ENCODE measurements at regions not wholly inside any gene's neighbourhood (a gene's known extent, or its start where the extent isn't known, plus 50 kb on each side); places are given as distances from the start of the nearest gene placed in this dataset.

DNA sequence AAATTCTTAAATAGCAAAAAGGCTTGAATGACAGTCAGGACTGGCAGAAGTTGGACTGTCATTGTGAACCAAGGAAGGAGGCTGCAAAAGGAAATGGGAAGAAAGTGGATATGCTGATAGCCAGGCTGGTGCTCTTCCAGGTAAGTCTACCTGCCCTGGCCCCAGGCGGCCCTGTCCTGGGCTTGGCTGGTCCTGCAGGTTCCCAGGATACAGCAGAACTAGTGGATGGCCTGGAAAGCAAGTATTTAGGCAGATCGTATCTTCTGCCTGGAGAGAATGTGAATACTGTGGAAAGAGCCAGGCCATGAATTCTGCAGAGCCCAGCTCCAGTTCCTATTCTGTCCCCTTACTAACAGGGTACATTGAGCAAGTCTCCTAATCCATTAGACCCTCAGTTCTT, 149.3 kb downstream of the SEC61B start:
- peaks cover 38% of the 10 kb centered on the region for H3K27me3 Mint-ChIP-seq (ENCODE audit: low read depth)
- intact Hi-C loops (cut with micrococcal nuclease) = no loop called here
- no peak for DNase-seq
- no peaks in the 10 kb centered on the region for H3K9me3 Mint-ChIP-seq
- peaks cover 10% of the 10 kb centered on the region for H3K4me1 Mint-ChIP-seq (ENCODE audit: low read depth)
- no peaks in the 10 kb centered on the region for H3K36me3 Mint-ChIP-seq (ENCODE audit: low read depth)
- H3K4me3 Mint-ChIP-seq = no peak overlapping the region
- no peak overlapping the region for H3K27ac Mint-ChIP-seq
- CTCF ChIA-PET = no interaction called here

DNA sequence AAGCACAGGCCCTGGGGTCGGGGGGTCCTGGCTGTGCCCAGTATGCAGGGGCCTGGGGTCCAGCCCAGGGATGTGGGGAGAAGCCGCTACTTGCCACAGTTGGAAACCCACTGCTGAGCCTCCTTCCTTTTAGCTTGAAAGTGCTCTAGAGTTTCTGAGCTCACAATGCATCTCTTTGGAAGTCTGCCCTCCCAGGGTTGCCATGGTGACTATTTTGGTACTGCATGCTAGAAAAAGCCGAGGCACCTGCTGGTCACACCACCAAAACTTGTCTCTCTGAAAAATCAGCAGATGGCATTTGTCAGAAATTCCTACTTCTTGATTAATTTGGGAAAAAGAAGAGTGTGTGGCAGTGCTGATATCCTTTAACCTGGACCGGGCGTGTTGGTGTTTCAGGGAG, 151.8 kb downstream of the SEC61B start:
- Mint-ChIP-seq H3K9me3 (no peaks in the 10 kb centered on the region), H3K4me1 (ENCODE audit: low read depth) (peaks cover 2% of the 10 kb centered on the region), H3K36me3 (ENCODE audit: low read depth) (no peaks in the 10 kb centered on the region), H3K4me3 (no peak overlapping the region), H3K27ac (no peak overlapping the region), H3K27me3 (ENCODE audit: low read depth) (peaks cover 25% of the 10 kb centered on the region)
- CTCF ChIA-PET = interaction anchor here (0.5 kb wide), 1 partner anchor 276 kb away, joined by 3 read pairs; no protein-coding TSS in a partner anchor
- intact Hi-C loops (cut with micrococcal nuclease) = no loop called here
- no peak for DNase-seq

DNA sequence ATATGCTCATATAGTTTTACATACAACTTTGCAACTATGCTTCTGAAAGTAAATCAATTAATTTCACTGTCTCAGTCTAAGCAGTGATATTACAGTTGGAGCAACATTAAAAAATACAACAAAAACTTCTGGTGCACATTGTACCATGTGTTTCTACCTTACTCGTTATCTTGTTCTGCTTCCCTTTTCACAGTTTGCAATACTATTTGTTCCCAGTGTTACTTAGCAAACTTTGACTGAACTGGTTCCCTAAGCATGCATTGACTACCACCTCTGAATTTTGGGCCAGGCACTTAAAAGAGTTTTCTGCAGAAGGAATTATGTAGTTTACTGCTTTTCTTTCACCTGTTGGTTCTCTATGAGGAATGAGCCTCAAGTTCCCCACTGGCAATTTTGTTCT, 152.7 kb downstream of the SEC61B start:
- no peak overlapping the region for H3K4me3 Mint-ChIP-seq
- no peaks in the 10 kb centered on the region for H3K36me3 Mint-ChIP-seq (ENCODE audit: low read depth)
- no peak for DNase-seq
- intact Hi-C loops (cut with micrococcal nuclease) = no loop called here
- no peaks in the 10 kb centered on the region for H3K9me3 Mint-ChIP-seq
- CTCF ChIA-PET = interaction anchor here (1.6 kb wide), 1 partner anchor 11 kb away, joined by 3 read pairs; no protein-coding TSS in a partner anchor
- no peaks in the 10 kb centered on the region for H3K4me1 Mint-ChIP-seq (ENCODE audit: low read depth)
- H3K27ac Mint-ChIP-seq = no peak overlapping the region
- peaks cover 16% of the 10 kb centered on the region for H3K27me3 Mint-ChIP-seq (ENCODE audit: low read depth)

DNA sequence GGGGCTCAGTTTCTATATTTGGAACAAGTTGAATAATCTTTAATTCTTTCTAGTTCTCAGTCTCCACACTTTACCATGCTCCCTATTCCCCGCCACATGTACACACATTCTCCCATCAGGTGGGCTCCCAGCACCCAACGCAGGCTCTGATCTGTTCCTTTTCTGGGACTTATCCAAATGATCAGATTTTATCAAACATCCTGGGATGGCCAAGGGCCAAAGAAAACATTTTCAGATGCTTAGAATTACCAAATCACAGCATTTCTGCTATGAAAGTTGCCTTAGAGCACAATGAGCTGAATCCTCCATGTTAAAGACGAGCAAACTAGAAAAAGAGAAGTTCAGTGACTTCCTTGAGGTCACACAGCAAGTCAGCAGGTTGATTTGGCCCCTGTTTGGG, 153.4 kb downstream of the SEC61B start:
- no peak for DNase-seq
- no peaks in the 10 kb centered on the region for H3K4me1 Mint-ChIP-seq (ENCODE audit: low read depth)
- intact Hi-C loops (cut with micrococcal nuclease) = no loop called here
- no peaks in the 10 kb centered on the region for H3K36me3 Mint-ChIP-seq (ENCODE audit: low read depth)
- H3K9me3 Mint-ChIP-seq = no peaks in the 10 kb centered on the region
- H3K27me3 Mint-ChIP-seq (ENCODE audit: low read depth) = peaks cover 13% of the 10 kb centered on the region
- H3K4me3 Mint-ChIP-seq = no peak overlapping the region
- CTCF ChIA-PET = interaction anchor here (1.6 kb wide), 1 partner anchor 10 kb away, joined by 3 read pairs; no protein-coding TSS in a partner anchor
- no peak overlapping the region for H3K27ac Mint-ChIP-seq

DNA sequence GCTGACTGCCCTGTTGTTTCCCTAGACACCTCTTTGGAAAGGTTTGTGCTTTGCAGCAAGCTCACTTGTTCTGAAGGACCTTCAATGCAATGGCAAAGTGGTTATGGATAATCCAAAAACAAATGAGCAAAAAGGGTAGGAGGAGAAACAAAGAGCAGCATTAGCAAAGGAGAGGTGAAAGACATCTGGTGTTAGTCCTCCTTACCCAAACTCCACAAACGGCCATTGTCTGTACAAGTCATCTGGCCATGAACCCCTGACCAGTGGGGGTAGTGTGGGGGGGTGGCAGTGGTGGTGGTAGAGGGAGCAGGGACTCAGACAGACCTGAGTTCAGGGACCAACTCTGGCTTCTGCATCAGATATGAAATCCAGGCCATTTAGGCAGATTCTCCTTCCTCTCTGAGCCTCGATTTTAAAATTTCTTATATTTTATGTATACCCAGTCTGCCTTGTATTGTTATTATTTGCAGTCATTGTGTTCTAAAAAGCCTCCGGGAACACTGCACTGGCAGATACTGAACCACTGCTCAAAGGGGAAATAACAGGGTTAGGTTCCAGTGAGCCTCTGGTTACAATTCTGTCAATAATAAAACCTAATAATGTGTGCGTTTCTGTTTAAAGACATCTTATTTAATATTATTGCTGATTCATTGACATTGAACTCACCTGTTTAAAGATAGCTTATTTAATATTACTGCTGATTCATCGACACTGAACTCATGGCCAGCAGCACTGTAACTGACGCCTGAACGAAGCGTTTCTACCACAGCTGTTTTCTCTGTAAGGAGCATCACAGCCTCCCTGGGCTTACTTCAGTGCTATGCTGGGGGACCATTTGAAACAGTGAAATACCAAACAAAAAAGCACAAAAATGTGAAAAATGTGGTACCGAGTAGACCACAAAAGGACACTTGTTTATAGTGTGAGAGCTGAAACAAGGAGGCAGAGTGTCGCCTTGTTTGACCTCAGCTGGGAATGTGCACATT, 156.0 kb downstream of the SEC61B start:
- Mint-ChIP-seq H3K27me3 (ENCODE audit: low read depth) (peaks cover 12% of the 10 kb centered on the region), H3K4me3 (no peak overlapping the region), H3K36me3 (ENCODE audit: low read depth) (no peaks in the 10 kb centered on the region), H3K9me3 (no peaks in the 10 kb centered on the region), H3K4me1 (ENCODE audit: low read depth) (no peaks in the 10 kb centered on the region), H3K27ac (no peak overlapping the region)
- intact Hi-C loops (cut with micrococcal nuclease) = no loop called here
- CTCF ChIA-PET = interaction anchor here (0.6 kb wide), 1 partner anchor 147 kb away, joined by 3 read pairs; no protein-coding TSS in a partner anchor
- DNase-seq = no peak

DNA sequence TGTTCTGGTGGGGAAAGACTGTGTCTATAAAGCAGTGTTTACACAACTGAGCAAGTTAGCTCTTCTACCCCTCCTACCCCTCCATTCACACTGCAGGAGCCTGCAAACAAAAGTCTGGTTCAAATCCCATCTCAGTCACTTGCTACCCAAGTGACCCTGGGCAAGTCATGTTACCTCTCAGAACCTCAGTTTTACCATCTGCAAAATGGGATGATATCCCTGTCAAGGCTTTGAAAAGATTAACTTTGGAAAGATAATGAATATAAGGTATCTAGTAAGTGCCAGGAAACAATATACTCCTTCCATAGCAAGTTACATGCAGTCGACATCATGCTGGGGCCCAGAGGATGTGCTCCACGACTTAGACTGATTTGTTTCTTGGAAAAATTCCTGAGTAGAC, 161.5 kb downstream of the SEC61B start:
- H3K4me3 Mint-ChIP-seq = no peak overlapping the region
- no peak overlapping the region for H3K27ac Mint-ChIP-seq
- H3K36me3 Mint-ChIP-seq (ENCODE audit: low read depth) = no peaks in the 10 kb centered on the region
- CTCF ChIA-PET = no interaction called here
- no peaks in the 10 kb centered on the region for H3K9me3 Mint-ChIP-seq
- no peak for DNase-seq
- H3K4me1 Mint-ChIP-seq (ENCODE audit: low read depth) = no peaks in the 10 kb centered on the region
- intact Hi-C loops (cut with micrococcal nuclease) = no loop called here
- peaks cover 3% of the 10 kb centered on the region for H3K27me3 Mint-ChIP-seq (ENCODE audit: low read depth)

DNA sequence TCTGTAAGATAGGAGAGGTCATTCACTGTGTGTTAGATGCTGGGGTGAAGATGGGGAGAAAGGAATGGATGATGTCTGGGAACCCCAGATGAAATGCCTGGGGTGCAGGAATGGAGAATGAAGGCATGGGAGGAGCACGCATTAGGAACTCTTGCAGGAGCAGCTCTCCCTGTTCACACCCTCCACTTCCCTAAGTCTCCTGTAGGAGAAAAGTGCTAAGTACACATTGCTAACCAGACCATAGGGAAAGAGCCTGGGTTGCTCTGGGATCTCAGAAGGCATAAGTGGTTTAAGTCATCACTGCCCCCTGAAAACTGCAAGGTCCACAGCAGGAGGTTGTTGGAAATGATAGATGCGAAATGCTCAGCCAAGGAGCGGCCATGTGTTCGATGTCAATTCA, 163.1 kb downstream of the SEC61B start:
- H3K9me3 Mint-ChIP-seq = no peaks in the 10 kb centered on the region
- CTCF ChIA-PET = interaction anchor here (1.5 kb wide), 1 partner anchor 10 kb away, joined by 3 read pairs; no protein-coding TSS in a partner anchor
- no peak overlapping the region for H3K4me3 Mint-ChIP-seq
- intact Hi-C loops (cut with micrococcal nuclease) = no loop called here
- H3K4me1 Mint-ChIP-seq (ENCODE audit: low read depth) = no peaks in the 10 kb centered on the region
- H3K36me3 Mint-ChIP-seq (ENCODE audit: low read depth) = no peaks in the 10 kb centered on the region
- DNase-seq = no peak
- H3K27me3 Mint-ChIP-seq (ENCODE audit: low read depth) = peaks cover under 1% of the 10 kb centered on the region
- no peak overlapping the region for H3K27ac Mint-ChIP-seq

DNA sequence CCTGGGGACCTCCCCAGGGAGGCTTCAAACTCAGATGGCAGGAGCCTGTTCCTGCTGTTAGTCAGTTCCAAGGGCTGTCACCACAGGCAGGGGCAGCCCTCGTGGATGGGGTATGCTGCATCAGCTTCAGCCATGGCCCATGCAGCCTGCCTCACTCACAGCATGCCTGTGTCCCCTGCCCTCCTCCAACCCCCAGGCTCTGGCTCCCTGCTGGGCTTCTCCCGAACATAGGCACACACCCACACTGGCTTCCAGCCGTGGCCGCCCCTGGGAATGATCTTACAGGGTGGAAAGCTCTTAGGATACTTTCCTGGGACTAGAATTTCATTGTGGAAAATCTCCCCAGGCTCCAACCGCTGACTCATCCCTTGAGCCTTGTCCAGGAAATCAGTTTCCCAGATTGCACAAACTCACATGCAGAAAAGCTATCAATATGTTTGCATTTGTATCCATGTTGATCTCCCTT, 163.8 kb downstream of the SEC61B start:
- intact Hi-C loops (cut with micrococcal nuclease) = no loop called here
- no peaks in the 10 kb centered on the region for H3K27me3 Mint-ChIP-seq (ENCODE audit: low read depth)
- H3K27ac Mint-ChIP-seq = no peak overlapping the region
- CTCF ChIA-PET = interaction anchor here (1.5 kb wide), 1 partner anchor 11 kb away, joined by 3 read pairs; no protein-coding TSS in a partner anchor
- no peak for DNase-seq
- H3K9me3 Mint-ChIP-seq = no peaks in the 10 kb centered on the region
- no peaks in the 10 kb centered on the region for H3K4me1 Mint-ChIP-seq (ENCODE audit: low read depth)
- no peaks in the 10 kb centered on the region for H3K36me3 Mint-ChIP-seq (ENCODE audit: low read depth)
- H3K4me3 Mint-ChIP-seq = no peak overlapping the region

DNA sequence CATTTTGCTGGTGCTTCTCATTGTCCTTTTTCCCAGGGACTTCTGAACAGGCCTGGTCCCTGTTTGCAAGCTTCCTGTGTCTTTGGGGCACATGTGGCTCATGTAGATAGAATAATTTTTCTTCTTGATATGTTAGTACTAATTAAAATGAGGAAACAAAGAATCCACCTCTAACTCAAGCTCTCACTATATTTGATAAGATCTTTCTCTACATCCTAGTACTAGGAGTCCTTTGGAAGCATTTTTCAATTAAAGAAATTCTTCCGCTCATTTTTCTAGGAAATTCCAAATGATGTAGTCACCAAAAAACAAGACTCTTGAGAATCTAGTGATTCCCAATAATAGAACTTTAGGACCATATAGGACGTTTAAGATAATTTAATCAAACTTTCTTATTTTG, 165.3 kb downstream of the SEC61B start:
- Mint-ChIP-seq H3K9me3 (no peaks in the 10 kb centered on the region), H3K4me3 (no peak overlapping the region), H3K36me3 (ENCODE audit: low read depth) (no peaks in the 10 kb centered on the region), H3K4me1 (ENCODE audit: low read depth) (no peaks in the 10 kb centered on the region), H3K27me3 (ENCODE audit: low read depth) (no peaks in the 10 kb centered on the region), H3K27ac (no peak overlapping the region)
- CTCF ChIA-PET = no interaction called here
- DNase-seq = no peak
- intact Hi-C loops (cut with micrococcal nuclease) = no loop called here

DNA sequence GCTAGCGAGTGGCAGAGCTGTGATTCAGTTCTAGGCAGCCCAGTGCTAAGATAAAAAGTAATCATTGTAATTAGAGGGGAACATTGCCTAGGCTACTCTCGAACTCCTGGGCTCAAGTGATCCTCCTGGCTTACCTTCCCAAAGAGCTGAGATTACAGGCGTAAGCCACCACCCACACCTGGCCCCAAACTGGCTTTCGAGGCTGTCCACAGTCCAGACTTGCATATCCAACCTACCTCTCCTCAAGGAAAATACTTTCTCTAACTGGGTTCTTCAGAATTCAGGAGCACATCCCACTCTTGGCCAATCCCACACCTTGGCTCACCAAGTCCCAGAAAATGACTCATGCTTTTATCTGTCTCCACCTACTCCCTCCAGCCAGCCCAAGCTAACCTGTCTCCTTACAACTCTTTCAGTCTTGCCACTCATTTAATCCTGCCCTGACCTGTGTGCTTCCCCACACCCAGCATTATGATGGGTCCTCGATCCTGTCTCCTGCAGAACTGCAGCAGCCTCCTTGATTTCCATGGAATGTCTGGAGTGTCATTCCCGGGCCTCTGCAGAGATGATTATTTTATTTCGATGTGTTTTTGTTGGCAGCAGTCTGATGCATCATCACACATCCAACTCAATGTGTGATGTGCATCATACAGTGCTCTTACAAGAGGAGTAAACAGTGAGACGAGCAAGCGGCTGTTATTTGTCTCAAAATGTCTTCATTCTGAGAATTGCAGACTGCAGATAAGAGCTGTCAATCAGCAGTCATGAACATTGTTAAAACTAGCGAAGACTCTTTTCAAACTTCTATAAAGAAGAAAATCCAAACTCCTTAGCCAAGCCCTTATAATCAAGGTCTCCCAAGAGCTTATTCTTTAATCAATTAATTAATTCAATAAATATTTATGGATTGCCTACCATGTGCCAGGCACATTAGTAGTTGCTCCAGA, 167.3 kb downstream of the SEC61B start:
- Mint-ChIP-seq H3K27me3 (ENCODE audit: low read depth) (no peaks in the 10 kb centered on the region), H3K9me3 (no peaks in the 10 kb centered on the region), H3K36me3 (ENCODE audit: low read depth) (no peaks in the 10 kb centered on the region), H3K4me3 (no peak overlapping the region), H3K27ac (no peak overlapping the region), H3K4me1 (ENCODE audit: low read depth) (no peaks in the 10 kb centered on the region)
- intact Hi-C loops (cut with micrococcal nuclease) = no loop called here
- CTCF ChIA-PET = no interaction called here
- DNase-seq = no peak

DNA sequence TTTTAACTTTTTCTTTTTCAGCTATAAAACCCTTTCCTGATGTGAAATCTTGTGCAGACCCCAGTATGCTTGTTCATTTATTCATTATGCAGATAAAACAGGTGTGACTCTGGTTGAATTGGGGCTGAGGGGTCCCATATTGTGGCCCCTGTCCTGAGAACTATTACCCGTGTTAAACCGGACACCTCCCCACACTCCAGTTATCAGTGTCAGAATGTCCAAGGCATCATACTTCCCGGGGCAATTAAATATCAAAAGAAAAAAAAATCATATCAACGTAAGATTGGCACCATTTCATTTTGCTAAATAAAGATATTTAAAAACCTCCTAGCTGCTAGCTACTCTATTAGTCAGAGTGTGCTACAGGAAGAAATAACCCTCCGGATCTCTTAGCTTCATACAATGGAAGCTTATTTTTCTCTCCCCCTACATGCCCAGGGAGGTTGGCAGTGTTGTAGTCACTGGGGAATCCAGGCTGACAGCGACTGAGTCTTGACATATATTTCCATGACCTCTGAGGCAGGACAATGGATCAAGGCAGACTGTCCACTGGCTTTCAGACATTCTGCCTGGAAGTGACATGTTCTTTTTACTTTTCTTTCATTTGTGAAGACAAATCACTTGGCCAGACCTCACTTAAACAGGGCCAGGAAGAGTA, 170.0 kb downstream of the SEC61B start:
- no peaks in the 10 kb centered on the region for H3K4me1 Mint-ChIP-seq (ENCODE audit: low read depth)
- intact Hi-C loops (cut with micrococcal nuclease) = no loop called here
- H3K4me3 Mint-ChIP-seq = no peak overlapping the region
- no peak overlapping the region for H3K27ac Mint-ChIP-seq
- CTCF ChIA-PET = interaction anchor here (0.6 kb wide), 1 partner anchor 173 kb away, joined by 3 read pairs; no protein-coding TSS in a partner anchor
- H3K27me3 Mint-ChIP-seq (ENCODE audit: low read depth) = no peaks in the 10 kb centered on the region
- H3K36me3 Mint-ChIP-seq (ENCODE audit: low read depth) = no peaks in the 10 kb centered on the region
- DNase-seq = no peak
- no peaks in the 10 kb centered on the region for H3K9me3 Mint-ChIP-seq

DNA sequence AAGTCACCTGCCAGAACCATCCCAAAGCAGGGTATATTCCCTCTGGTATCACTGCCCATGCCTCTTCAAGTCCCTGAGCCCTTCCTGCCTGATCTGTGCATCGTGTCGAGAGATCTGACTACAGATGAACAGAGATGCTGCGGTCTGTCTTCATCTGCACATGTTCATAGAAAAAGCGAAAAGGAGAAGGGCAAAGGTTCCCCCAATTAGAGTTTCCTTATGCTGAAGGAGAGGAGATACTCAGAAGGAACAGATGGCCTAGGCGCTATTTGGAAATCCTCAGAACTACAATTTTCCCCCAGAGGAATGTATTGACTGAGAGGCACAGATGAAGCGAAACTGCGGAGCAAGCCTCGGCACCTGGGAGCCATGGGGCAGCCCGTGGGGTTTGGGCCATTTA, 170.9 kb downstream of the SEC61B start:
- no peak for DNase-seq
- Mint-ChIP-seq H3K9me3 (peaks cover 2% of the 10 kb centered on the region), H3K27me3 (ENCODE audit: low read depth) (no peaks in the 10 kb centered on the region), H3K27ac (no peak overlapping the region), H3K4me3 (no peak overlapping the region), H3K4me1 (ENCODE audit: low read depth) (no peaks in the 10 kb centered on the region), H3K36me3 (ENCODE audit: low read depth) (no peaks in the 10 kb centered on the region)
- CTCF ChIA-PET = interaction anchor here (1.6 kb wide), 1 partner anchor 11 kb away, joined by 3 read pairs; no protein-coding TSS in a partner anchor
- intact Hi-C loops (cut with micrococcal nuclease) = no loop called here

Measured in activated naive CD4-positive, alpha-beta T cell treated with anti-CD3 and anti-CD28 coated beads for 36 hours (primary cell).